ENCODE measurements at regions not wholly inside any gene's neighbourhood (a gene's known extent, or its start where the extent isn't known, plus 50 kb on each side); places are given as distances from the start of the nearest gene placed in this dataset.

GRCh38 chr1:106678279-106679050, 378.0 kb upstream of the PRMT6 start:
- H3K9me3 ChIP-seq (ENCODE audit: control insufficient read depth in 4 of 4, low read length in 3 of 4) = no peaks in the 10 kb centered on the region

More at GRCh38 chr1:106678279-106679050, 378.0 kb upstream of the PRMT6 start:
- Histone ChIP-seq H3K4me1 (ENCODE audit: control insufficient read depth in 4 of 4, insufficient read depth in 4 of 4, low read length in 3 of 4) (no peaks in the 10 kb centered on the region), H3K9ac (ENCODE audit: low read depth in 1 of 2, low read length in 2 of 2) (no peak overlapping the region), H3K27me3 (ENCODE audit: control insufficient read depth in 4 of 4, insufficient read depth in 4 of 4, low read length in 3 of 4) (peaks cover 0 to 2% (median 0%) of the 10 kb centered on the region in 4 donors), H3K27ac (ENCODE audit: low read depth in 1 of 2, low read length in 2 of 2) (no peak overlapping the region), H3K4me3 (ENCODE audit: low read depth in 1 of 3, low read length in 3 of 3) (no peak overlapping the region), H3K36me3 (ENCODE audit: control insufficient read depth in 4 of 4, insufficient read depth in 3 of 4, low read depth in 1 of 4, low read length in 3 of 4) (no peaks in the 10 kb centered on the region)
- no peak for DNase-seq (ENCODE audit: low spot score)
- 83% methylated on average over 3 of the region's 3 CpGs for WGBS
- TF ChIP-seq ATF3 (IDR thresholded peaks at IDR 0.05) (no peak), MAX (IDR thresholded peaks at IDR 0.05) (no peak), YY1 (IDR thresholded peaks at IDR 0.05) (no peak), SP1 (IDR thresholded peaks at IDR 0.05) (no peak), CTCF (IDR thresholded peaks at IDR 0.05; ENCODE audit: low read depth, low read length, missing input control) (no peak), HNF4A (conservative IDR thresholded peaks at IDR 0.05) (no peak), FOXA2 (IDR thresholded peaks at IDR 0.05) (no peak), TAF1 (conservative IDR thresholded peaks at IDR 0.05) (no peak), FOXA1 (IDR thresholded peaks at IDR 0.05) (no peak), RXRA (IDR thresholded peaks at IDR 0.05) (no peak), EGR1 (IDR thresholded peaks at IDR 0.05; ENCODE audit: low read depth in 2 of 2) (no peak), ZBTB33 (IDR thresholded peaks at IDR 0.05) (no peak), REST (IDR thresholded peaks at IDR 0.05) (no peak)

Data from liver (tissue), 8 donors.